NCI-H82 treated with DMSO at 0.1 percent for 48 hours (cell line): ENCODE measurements at regions not wholly inside any gene's neighbourhood (a gene's known extent, or its start where the extent isn't known, plus 50 kb on each side); places are given as distances from the start of the nearest gene placed in this dataset.
A peak's percentile ranks its signal among the peaks of the same experiment; 100 is the strongest.

ENCODE experiments used
- DNase-seq: peaks from one replicate; lab custom pipeline; 2025; ENCODE audit not compliant: unreplicated experiment; lab: John Stamatoyannopoulos, UW

GRCh38 chrX:15191830-15192229 lies 78.1 kb downstream of the ASB9 start:
- DNase-seq: peak; percentile 5

- DNase-seq: no peak
Observed at GRCh38 chrX:15188039-15188438, 81.8 kb downstream of the ASB9 start.

GRCh38 chrX:15177316-15177715 lies 92.6 kb downstream of the ASB9 start:
- DNase-seq: no peak

- DNase-seq: no peak
Observed at GRCh38 chrX:15173411-15173810, 96.5 kb downstream of the ASB9 start.

- no peak for DNase-seq
Observed at GRCh38 chrX:15170927-15171326, 99.0 kb downstream of the ASB9 start.

GRCh38 chrX:15167826-15168225 lies 102.1 kb downstream of the ASB9 start:
- DNase-seq: peak; percentile 81

- peak; percentile 18 for DNase-seq
Observed at GRCh38 chrX:15165832-15166231, 104.1 kb downstream of the ASB9 start.

GRCh38 chrX:15163131-15163530 lies 106.8 kb downstream of the ASB9 start:
- no peak for DNase-seq

GRCh38 chrX:15160558-15161095 lies 109.3 kb downstream of the ASB9 start:
- DNase-seq: no peak

GRCh38 chrX:15158736-15159406 lies 111.0 kb downstream of the ASB9 start:
- no peak for DNase-seq

GRCh38 chrX:15158350-15158735 lies 111.5 kb downstream of the ASB9 start:
- no peak for DNase-seq

GRCh38 chrX:15157624-15158023 lies 112.3 kb downstream of the ASB9 start:
- no peak for DNase-seq

- DNase-seq: no peak
Observed at GRCh38 chrX:15151267-15152186, 118.4 kb downstream of the ASB9 start.

- no peak for DNase-seq
Observed at GRCh38 chrX:15150586-15150985, 119.3 kb downstream of the ASB9 start.

GRCh38 chrX:15146515-15146914 lies 123.4 kb downstream of the ASB9 start:
- DNase-seq: no peak

- DNase-seq: no peak
Observed at GRCh38 chrX:15143825-15144121, 126.1 kb downstream of the ASB9 start.

- DNase-seq: peak; percentile 30
Observed at GRCh38 chrX:15143050-15143824, 126.6 kb downstream of the ASB9 start.

GRCh38 chrX:15142084-15142715 lies 127.7 kb downstream of the ASB9 start:
- DNase-seq: no peak

GRCh38 chrX:15136795-15137194 lies 133.1 kb downstream of the ASB9 start:
- DNase-seq: no peak

- DNase-seq: no peak
Observed at GRCh38 chrX:15129412-15129811, 140.5 kb downstream of the ASB9 start.

- DNase-seq: no peak
Observed at GRCh38 chrX:15128861-15129260, 141.0 kb downstream of the ASB9 start.
